ENCODE measurements at regions not wholly inside any gene's neighbourhood (a gene's known extent, or its start where the extent isn't known, plus 50 kb on each side); places are given as distances from the start of the nearest gene placed in this dataset.

DNA sequence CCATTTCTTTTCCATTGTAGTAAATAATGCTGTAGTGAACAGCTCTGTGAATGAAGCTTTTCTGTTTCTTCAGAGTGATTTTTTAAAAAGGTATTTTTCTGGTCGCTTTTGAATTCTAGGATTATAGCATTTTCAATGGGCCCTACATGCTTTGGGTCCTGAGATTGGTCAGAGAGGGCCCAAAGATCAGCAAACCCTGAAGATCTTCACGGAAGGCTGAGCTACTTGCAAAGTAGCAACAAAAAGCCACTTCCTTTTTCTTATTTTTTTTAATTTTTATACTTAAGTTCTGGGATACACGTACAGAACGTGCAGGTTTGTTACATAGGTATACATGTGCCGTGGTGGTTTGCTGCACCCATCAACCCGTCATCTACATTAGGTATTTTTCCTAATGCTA, 200.5 kb downstream of the FAT3 start:
- Mint-ChIP-seq H3K36me3 (ENCODE audit: low read depth) (no peaks in the 10 kb centered on the region), H3K9me3 (peaks cover 12% of the 10 kb centered on the region), H3K4me1 (ENCODE audit: low read depth) (no peaks in the 10 kb centered on the region), H3K4me3 (no peak overlapping the region), H3K27me3 (no peaks in the 10 kb centered on the region), H3K27ac (no peak overlapping the region)
- intact Hi-C loops (cut with DNase I, micrococcal nuclease) = no loop called here
- no peak for DNase-seq
- no peaks in the 10 kb centered on the region for H3K9me3 ChIP-seq (ENCODE audit: control insufficient read depth in 1 of 2, insufficient read depth in 1 of 2, low read length in 2 of 2)
- no peaks in the 10 kb centered on the region for H3K4me1 ChIP-seq (ENCODE audit: insufficient read depth, low read length)
- CTCF ChIA-PET = no interaction called here
- no peaks in the 10 kb centered on the region for H3K36me3 ChIP-seq (ENCODE audit: insufficient read depth, low read length)
- TF ChIP-seq, protein P1, sequence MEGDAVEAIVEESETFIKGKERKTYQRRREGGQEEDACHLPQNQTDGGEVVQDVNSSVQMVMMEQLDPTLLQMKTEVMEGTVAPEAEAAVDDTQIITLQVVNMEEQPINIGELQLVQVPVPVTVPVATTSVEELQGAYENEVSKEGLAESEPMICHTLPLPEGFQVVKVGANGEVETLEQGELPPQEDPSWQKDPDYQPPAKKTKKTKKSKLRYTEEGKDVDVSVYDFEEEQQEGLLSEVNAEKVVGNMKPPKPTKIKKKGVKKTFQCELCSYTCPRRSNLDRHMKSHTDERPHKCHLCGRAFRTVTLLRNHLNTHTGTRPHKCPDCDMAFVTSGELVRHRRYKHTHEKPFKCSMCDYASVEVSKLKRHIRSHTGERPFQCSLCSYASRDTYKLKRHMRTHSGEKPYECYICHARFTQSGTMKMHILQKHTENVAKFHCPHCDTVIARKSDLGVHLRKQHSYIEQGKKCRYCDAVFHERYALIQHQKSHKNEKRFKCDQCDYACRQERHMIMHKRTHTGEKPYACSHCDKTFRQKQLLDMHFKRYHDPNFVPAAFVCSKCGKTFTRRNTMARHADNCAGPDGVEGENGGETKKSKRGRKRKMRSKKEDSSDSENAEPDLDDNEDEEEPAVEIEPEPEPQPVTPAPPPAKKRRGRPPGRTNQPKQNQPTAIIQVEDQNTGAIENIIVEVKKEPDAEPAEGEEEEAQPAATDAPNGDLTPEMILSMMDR (IDR thresholded peaks at IDR 0.05) = no peak
- POLR2A ChIA-PET = no interaction called here
- H3K4me3 ChIP-seq (ENCODE audit: low read length) = no peak overlapping the region
- no peaks in the 10 kb centered on the region for H3K27me3 ChIP-seq (ENCODE audit: control insufficient read depth in 1 of 2, insufficient read depth in 2 of 2, low read length in 2 of 2)
- ATAC-seq (ENCODE audit: poor library complexity) = no peak
- H3K27ac ChIP-seq (ENCODE audit: low read depth in 1 of 2, low read length in 2 of 2) = no peak overlapping the region

DNA sequence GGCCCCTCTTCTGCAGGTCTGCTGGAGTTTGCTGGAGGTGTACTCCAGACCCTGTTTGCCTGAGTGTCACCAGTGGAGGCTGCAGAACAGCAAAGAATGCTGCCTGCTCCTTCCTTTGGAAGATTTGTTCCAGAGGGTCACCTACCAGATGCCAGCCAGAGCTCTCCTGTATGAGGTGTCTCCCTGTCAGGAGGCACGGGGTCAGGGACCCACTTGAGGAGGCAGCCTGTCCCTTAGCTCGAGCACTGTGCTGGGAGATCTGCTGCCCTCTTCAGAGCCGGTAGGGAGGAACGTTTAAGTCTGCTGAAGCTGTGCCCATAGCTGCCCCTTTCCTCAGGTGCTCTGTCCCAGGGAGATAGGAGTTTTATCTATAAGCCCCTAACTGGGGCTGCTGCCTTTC, 207.9 kb downstream of the FAT3 start:
- Histone ChIP-seq H3K27ac (ENCODE audit: low read depth in 1 of 2, low read length in 2 of 2) (no peak overlapping the region), H3K9me3 (ENCODE audit: control insufficient read depth in 1 of 2, insufficient read depth in 1 of 2, low read length in 2 of 2) (peaks cover 0 to 20% of the 10 kb centered on the region in 2 experiments), H3K4me1 (ENCODE audit: insufficient read depth, low read length) (no peaks in the 10 kb centered on the region), H3K4me3 (ENCODE audit: low read length) (no peak overlapping the region), H3K27me3 (ENCODE audit: control insufficient read depth in 1 of 2, insufficient read depth in 2 of 2, low read length in 2 of 2) (no peaks in the 10 kb centered on the region), H3K36me3 (ENCODE audit: insufficient read depth, low read length) (no peaks in the 10 kb centered on the region)
- no peaks in the 10 kb centered on the region for H3K4me1 Mint-ChIP-seq (ENCODE audit: low read depth)
- H3K4me3 Mint-ChIP-seq = no peak overlapping the region
- ATAC-seq (ENCODE audit: poor library complexity) (no peak), DNase-seq (no peak)
- H3K9me3 Mint-ChIP-seq = peaks cover 10% of the 10 kb centered on the region
- no peaks in the 10 kb centered on the region for H3K27me3 Mint-ChIP-seq
- POLR2A ChIA-PET = no interaction called here
- H3K36me3 Mint-ChIP-seq (ENCODE audit: low read depth) = no peaks in the 10 kb centered on the region
- H3K27ac Mint-ChIP-seq = no peak overlapping the region
- intact Hi-C loops (cut with DNase I, micrococcal nuclease) = no loop called here
- TF ChIP-seq, protein P1 (IDR thresholded peaks at IDR 0.05) = no peak
- CTCF ChIA-PET = no interaction called here

DNA sequence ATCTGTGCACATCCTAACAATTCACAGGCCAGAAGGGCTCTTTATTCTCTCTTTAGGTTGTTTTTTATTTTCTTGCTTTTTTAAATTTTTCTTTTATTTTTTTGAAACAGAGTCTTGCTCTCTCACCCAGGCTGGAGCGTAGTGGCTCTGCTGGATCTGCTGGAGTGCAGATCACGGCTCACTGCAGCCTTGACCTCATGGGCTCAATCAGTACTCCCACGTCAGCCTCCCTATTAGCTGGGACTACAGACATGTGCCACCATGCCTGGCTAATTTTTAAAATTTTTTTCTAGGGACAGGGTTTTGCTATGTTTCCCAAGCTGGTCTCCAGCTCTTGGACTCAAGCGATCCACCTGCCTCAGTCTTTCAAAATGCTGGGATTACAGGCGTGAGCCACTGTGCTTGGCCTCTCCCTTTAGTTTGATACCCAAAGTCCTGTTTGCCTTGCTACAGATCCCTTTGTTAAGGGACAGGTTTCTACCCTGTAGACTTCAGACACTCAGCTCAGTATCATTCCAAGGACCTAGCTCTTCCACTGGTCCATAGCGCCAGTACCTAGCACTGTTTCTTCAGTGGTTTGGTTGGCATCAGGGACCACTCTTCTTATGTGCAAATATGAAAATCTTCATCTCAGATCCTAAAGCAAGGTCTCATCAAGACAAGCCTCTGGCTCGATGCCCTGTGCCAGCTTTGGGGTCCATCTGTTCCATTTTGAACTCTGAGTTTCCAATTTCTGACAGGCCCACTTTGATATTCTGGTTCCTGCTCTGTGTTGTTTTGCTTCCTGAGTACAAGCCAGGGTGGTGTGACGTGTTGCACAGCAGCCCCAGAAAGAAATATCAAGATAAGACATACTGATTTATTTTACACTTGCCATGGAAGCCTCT, 211.7 kb downstream of the FAT3 start:
- ATAC-seq (ENCODE audit: poor library complexity) (no peak), DNase-seq (no peak)
- H3K36me3 Mint-ChIP-seq (ENCODE audit: low read depth) = no peaks in the 10 kb centered on the region
- H3K9me3 Mint-ChIP-seq = no peaks in the 10 kb centered on the region
- Histone ChIP-seq H3K36me3 (ENCODE audit: insufficient read depth, low read length) (no peaks in the 10 kb centered on the region), H3K4me1 (ENCODE audit: insufficient read depth, low read length) (no peaks in the 10 kb centered on the region), H3K27me3 (ENCODE audit: control insufficient read depth in 1 of 2, insufficient read depth in 2 of 2, low read length in 2 of 2) (no peaks in the 10 kb centered on the region), H3K9me3 (ENCODE audit: control insufficient read depth in 1 of 2, insufficient read depth in 1 of 2, low read length in 2 of 2) (peaks cover 0 to 20% of the 10 kb centered on the region in 2 experiments), H3K27ac (ENCODE audit: low read depth in 1 of 2, low read length in 2 of 2) (no peak overlapping the region), H3K4me3 (ENCODE audit: low read length) (no peak overlapping the region)
- no peak overlapping the region for H3K27ac Mint-ChIP-seq
- CTCF ChIA-PET = no interaction called here
- POLR2A ChIA-PET = no interaction called here
- TF ChIP-seq, protein P1 (IDR thresholded peaks at IDR 0.05) = no peak
- H3K27me3 Mint-ChIP-seq = no peaks in the 10 kb centered on the region
- no peak overlapping the region for H3K4me3 Mint-ChIP-seq
- H3K4me1 Mint-ChIP-seq (ENCODE audit: low read depth) = no peaks in the 10 kb centered on the region
- intact Hi-C loops (cut with DNase I, micrococcal nuclease) = no loop called here
